ENCODE measurements at regions not wholly inside any gene's neighbourhood (a gene's known extent, or its start where the extent isn't known, plus 50 kb on each side); places are given as distances from the start of the nearest gene placed in this dataset.

DNA sequence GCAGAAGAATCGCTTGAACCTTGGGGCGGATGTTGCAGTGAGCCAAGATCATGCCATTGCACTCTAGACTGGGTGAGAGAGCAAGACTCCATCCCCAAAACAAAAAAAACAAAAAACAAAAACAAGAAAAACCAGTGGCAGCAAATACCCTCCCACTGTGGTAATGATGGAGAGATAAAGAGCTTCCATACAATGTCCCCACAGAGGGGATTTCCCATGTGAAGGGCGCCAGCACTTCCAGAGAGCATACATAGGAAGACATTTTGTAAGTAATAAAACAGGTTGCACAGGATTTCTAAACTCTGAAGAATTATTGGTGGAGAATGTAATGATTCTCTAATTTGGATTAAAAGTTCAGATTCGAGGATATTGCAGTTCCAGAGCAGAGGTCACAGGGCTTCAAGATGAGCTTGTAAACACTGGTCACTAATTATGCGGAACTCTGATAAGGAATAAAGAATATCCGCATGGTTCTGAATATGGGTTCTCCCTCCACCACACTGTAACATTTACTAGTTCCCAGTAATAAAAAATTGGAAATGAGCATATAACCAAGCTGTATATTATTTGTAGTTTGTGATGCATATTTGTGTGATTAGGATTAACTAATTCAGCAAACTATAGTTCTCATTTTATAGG lies 290.1 kb upstream of the SLC10A2 start:
- Mint-ChIP-seq H3K27ac (no peak overlapping the region), H3K9me3 (no peaks in the 10 kb centered on the region), H3K36me3 (ENCODE audit: low read depth) (no peaks in the 10 kb centered on the region), H3K27me3 (ENCODE audit: insufficient read depth, low read depth, poor library complexity) (peaks cover 3% of the 10 kb centered on the region), H3K4me1 (peaks cover 20% of the 10 kb centered on the region), H3K4me3 (no peak overlapping the region)
- ATAC-seq (no peak), DNase-seq (ENCODE audit: low spot score) (no peak)
- Histone ChIP-seq H3K4me1 (ENCODE audit: insufficient read depth) (peaks cover 13% of the 10 kb centered on the region; the same call in 1 of the 2 replicates), H3K4me3 (no peak overlapping the region), H2AFZ (no peak overlapping the region), H3K4me2 (no peak overlapping the region), H3F3A (replicated peaks; ENCODE audit: low read depth) (no peaks in the 10 kb centered on the region), H4K20me1 (replicated peaks; ENCODE audit: insufficient read depth) (no peaks in the 10 kb centered on the region), H3K79me2 (replicated peaks; ENCODE audit: insufficient read depth) (no peaks in the 10 kb centered on the region), H3K36me3 (ENCODE audit: insufficient read depth) (no peaks in the 10 kb centered on the region), H3K27ac (ENCODE audit: low read depth) (no peak overlapping the region), H3K9me2 (ENCODE audit: insufficient read depth) (peaks cover 9% of the 10 kb centered on the region; the same call in 1 of the 2 replicates), H3K27me3 (ENCODE audit: insufficient read depth) (no peaks in the 10 kb centered on the region)
- TF ChIP-seq, protein P1, sequence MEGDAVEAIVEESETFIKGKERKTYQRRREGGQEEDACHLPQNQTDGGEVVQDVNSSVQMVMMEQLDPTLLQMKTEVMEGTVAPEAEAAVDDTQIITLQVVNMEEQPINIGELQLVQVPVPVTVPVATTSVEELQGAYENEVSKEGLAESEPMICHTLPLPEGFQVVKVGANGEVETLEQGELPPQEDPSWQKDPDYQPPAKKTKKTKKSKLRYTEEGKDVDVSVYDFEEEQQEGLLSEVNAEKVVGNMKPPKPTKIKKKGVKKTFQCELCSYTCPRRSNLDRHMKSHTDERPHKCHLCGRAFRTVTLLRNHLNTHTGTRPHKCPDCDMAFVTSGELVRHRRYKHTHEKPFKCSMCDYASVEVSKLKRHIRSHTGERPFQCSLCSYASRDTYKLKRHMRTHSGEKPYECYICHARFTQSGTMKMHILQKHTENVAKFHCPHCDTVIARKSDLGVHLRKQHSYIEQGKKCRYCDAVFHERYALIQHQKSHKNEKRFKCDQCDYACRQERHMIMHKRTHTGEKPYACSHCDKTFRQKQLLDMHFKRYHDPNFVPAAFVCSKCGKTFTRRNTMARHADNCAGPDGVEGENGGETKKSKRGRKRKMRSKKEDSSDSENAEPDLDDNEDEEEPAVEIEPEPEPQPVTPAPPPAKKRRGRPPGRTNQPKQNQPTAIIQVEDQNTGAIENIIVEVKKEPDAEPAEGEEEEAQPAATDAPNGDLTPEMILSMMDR (conservative IDR thresholded peaks at IDR 0.05; ENCODE audit: low read depth in 2 of 2) = no peak
- TF ChIP-seq, protein P2, sequence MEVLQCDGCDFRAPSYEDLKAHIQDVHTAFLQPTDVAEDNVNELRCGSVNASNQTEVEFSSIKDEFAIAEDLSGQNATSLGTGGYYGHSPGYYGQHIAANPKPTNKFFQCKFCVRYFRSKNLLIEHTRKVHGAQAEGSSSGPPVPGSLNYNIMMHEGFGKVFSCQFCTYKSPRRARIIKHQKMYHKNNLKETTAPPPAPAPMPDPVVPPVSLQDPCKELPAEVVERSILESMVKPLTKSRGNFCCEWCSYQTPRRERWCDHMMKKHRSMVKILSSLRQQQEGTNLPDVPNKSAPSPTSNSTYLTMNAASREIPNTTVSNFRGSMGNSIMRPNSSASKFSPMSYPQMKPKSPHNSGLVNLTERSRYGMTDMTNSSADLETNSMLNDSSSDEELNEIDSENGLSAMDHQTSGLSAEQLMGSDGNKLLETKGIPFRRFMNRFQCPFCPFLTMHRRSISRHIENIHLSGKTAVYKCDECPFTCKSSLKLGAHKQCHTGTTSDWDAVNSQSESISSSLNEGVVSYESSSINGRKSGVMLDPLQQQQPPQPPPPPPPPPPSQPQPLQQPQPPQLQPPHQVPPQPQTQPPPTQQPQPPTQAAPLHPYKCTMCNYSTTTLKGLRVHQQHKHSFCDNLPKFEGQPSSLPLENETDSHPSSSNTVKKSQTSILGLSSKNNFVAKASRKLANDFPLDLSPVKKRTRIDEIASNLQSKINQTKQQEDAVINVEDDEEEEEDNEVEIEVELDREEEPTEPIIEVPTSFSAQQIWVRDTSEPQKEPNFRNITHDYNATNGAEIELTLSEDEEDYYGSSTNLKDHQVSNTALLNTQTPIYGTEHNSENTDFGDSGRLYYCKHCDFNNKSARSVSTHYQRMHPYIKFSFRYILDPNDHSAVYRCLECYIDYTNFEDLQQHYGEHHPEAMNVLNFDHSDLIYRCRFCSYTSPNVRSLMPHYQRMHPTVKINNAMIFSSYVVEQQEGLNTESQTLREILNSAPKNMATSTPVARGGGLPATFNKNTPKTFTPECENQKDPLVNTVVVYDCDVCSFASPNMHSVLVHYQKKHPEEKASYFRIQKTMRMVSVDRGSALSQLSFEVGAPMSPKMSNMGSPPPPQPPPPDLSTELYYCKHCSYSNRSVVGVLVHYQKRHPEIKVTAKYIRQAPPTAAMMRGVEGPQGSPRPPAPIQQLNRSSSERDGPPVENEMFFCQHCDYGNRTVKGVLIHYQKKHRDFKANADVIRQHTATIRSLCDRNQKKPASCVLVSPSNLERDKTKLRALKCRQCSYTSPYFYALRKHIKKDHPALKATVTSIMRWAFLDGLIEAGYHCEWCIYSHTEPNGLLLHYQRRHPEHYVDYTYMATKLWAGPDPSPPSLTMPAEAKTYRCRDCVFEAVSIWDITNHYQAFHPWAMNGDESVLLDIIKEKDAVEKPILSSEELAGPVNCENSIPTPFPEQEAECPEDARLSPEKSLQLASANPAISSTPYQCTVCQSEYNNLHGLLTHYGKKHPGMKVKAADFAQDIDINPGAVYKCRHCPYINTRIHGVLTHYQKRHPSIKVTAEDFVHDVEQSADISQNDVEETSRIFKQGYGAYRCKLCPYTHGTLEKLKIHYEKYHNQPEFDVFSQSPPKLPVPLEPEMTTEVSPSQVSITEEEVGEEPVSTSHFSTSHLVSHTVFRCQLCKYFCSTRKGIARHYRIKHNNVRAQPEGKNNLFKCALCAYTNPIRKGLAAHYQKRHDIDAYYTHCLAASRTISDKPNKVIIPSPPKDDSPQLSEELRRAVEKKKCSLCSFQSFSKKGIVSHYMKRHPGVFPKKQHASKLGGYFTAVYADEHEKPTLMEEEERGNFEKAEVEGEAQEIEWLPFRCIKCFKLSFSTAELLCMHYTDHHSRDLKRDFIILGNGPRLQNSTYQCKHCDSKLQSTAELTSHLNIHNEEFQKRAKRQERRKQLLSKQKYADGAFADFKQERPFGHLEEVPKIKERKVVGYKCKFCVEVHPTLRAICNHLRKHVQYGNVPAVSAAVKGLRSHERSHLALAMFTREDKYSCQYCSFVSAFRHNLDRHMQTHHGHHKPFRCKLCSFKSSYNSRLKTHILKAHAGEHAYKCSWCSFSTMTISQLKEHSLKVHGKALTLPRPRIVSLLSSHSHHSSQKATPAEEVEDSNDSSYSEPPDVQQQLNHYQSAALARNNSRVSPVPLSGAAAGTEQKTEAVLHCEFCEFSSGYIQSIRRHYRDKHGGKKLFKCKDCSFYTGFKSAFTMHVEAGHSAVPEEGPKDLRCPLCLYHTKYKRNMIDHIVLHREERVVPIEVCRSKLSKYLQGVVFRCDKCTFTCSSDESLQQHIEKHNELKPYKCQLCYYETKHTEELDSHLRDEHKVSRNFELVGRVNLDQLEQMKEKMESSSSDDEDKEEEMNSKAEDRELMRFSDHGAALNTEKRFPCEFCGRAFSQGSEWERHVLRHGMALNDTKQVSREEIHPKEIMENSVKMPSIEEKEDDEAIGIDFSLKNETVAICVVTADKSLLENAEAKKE (CRISPR knock-in tag; IDR thresholded peaks at IDR 0.05) = no peak
- TF ChIP-seq ZNF331 (CRISPR knock-in tag; IDR thresholded peaks at IDR 0.05; ENCODE audit: low read depth) = no peak
- TF ChIP-seq CREB1 (CRISPR knock-in tag; IDR thresholded peaks at IDR 0.05; ENCODE audit: low read depth) = no peak
- TF ChIP-seq, protein P3, sequence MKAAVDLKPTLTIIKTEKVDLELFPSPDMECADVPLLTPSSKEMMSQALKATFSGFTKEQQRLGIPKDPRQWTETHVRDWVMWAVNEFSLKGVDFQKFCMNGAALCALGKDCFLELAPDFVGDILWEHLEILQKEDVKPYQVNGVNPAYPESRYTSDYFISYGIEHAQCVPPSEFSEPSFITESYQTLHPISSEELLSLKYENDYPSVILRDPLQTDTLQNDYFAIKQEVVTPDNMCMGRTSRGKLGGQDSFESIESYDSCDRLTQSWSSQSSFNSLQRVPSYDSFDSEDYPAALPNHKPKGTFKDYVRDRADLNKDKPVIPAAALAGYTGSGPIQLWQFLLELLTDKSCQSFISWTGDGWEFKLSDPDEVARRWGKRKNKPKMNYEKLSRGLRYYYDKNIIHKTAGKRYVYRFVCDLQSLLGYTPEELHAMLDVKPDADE (IDR thresholded peaks at IDR 0.05) = no peak
- no peak for TF ChIP-seq EZH2 (IDR thresholded peaks at IDR 0.05; ENCODE audit: low read depth, unreplicated experiment)
- TF ChIP-seq ZNF114 (CRISPR knock-in tag; IDR thresholded peaks at IDR 0.05) = no peak

Measured in GM23338 (cell line).